ENCODE measurements at regions not wholly inside any gene's neighbourhood (a gene's known extent, or its start where the extent isn't known, plus 50 kb on each side); places are given as distances from the start of the nearest gene placed in this dataset.

- Histone ChIP-seq H3K4me1 (no peaks in the 10 kb centered on the region), H3K4me3 (no peak overlapping the region), H3K36me3 (no peaks in the 10 kb centered on the region), H4K20me1 (ENCODE audit: low read depth) (no peaks in the 10 kb centered on the region), H3K4me2 (no peak overlapping the region), H3F3A (ENCODE audit: low read depth) (no peaks in the 10 kb centered on the region), H3K79me2 (ENCODE audit: low read depth) (no peaks in the 10 kb centered on the region), H3K27ac (no peak overlapping the region), H2AFZ (replicated peaks) (peak overlapping the region; percentile 57), H3K9me3 (ENCODE audit: low read depth) (no peaks in the 10 kb centered on the region), H3K27me3 (no peaks in the 10 kb centered on the region), H3K9ac (no peak overlapping the region)
- no peak overlapping the region for H3K4me3 Mint-ChIP-seq
- DNase-seq (ENCODE audit: low spot score) = no peak
- no peak overlapping the region for H3K27ac Mint-ChIP-seq
- no peak for TF ChIP-seq CTCF (IDR thresholded peaks at IDR 0.05)
- no peak for TF ChIP-seq EZH2 (IDR thresholded peaks at IDR 0.05)
- TF ChIP-seq EZH2phosphoT487 (IDR thresholded peaks at IDR 0.05) = no peak
- peaks cover 12% of the 10 kb centered on the region for H3K27me3 Mint-ChIP-seq (ENCODE audit: insufficient read depth, low read depth)
- no peaks in the 10 kb centered on the region for H3K4me1 Mint-ChIP-seq
- peaks cover 9% of the 10 kb centered on the region for H3K9me3 Mint-ChIP-seq
- H3K36me3 Mint-ChIP-seq = peaks cover 6% of the 10 kb centered on the region
These were observed 994.7 kb upstream of the MIR17HG start for GRCh38 chr13:90352763-90353162.

GRCh38 chr13:90355162-90355751 is 992.2 kb upstream of the MIR17HG start:
- peaks cover 8% of the 10 kb centered on the region for H3K27me3 Mint-ChIP-seq (ENCODE audit: insufficient read depth, low read depth)
- H3K27ac Mint-ChIP-seq = no peak overlapping the region
- no peak overlapping the region for H3K4me2 ChIP-seq

GRCh38 chr13:90360785-90361184 is 986.7 kb upstream of the MIR17HG start:
- no peak overlapping the region for H3K27ac ChIP-seq
- no peaks in the 10 kb centered on the region for H3F3A ChIP-seq (ENCODE audit: low read depth)
- no peak overlapping the region for H3K4me2 ChIP-seq
- no peak overlapping the region for H3K9ac ChIP-seq
- no peaks in the 10 kb centered on the region for H3K4me1 ChIP-seq
- H3K4me1 Mint-ChIP-seq = no peaks in the 10 kb centered on the region
- no peak overlapping the region for H3K4me3 Mint-ChIP-seq
- TF ChIP-seq CTCF (IDR thresholded peaks at IDR 0.05) (no peak), EZH2phosphoT487 (IDR thresholded peaks at IDR 0.05) (no peak), EZH2 (IDR thresholded peaks at IDR 0.05) (no peak)
- no peaks in the 10 kb centered on the region for H3K36me3 Mint-ChIP-seq
- H3K9me3 Mint-ChIP-seq = peaks cover 4% of the 10 kb centered on the region
- no peaks in the 10 kb centered on the region for H4K20me1 ChIP-seq (ENCODE audit: low read depth)
- no peaks in the 10 kb centered on the region for H3K27me3 ChIP-seq
- H2AFZ ChIP-seq (replicated peaks) = no peak overlapping the region
- H3K36me3 ChIP-seq = no peaks in the 10 kb centered on the region
- no peaks in the 10 kb centered on the region for H3K9me3 ChIP-seq (ENCODE audit: low read depth)
- no peaks in the 10 kb centered on the region for H3K79me2 ChIP-seq (ENCODE audit: low read depth)
- no peak overlapping the region for H3K4me3 ChIP-seq
- H3K27me3 Mint-ChIP-seq (ENCODE audit: insufficient read depth, low read depth) = peaks cover 3% of the 10 kb centered on the region
- H3K27ac Mint-ChIP-seq = no peak overlapping the region
- DNase-seq (ENCODE audit: low spot score) = no peak

More at GRCh38 chr13:90355162-90355751, 992.2 kb upstream of the MIR17HG start:
- no peak overlapping the region for H3K4me3 Mint-ChIP-seq
- Histone ChIP-seq H4K20me1 (ENCODE audit: low read depth) (no peaks in the 10 kb centered on the region), H3K4me3 (no peak overlapping the region), H3K27me3 (no peaks in the 10 kb centered on the region), H3F3A (ENCODE audit: low read depth) (no peaks in the 10 kb centered on the region), H3K27ac (no peak overlapping the region), H2AFZ (replicated peaks) (no peak overlapping the region), H3K9me3 (ENCODE audit: low read depth) (no peaks in the 10 kb centered on the region), H3K9ac (no peak overlapping the region), H3K4me1 (no peaks in the 10 kb centered on the region), H3K79me2 (ENCODE audit: low read depth) (no peaks in the 10 kb centered on the region), H3K36me3 (no peaks in the 10 kb centered on the region)
- DNase-seq (ENCODE audit: low spot score) = no peak
- peaks cover 2% of the 10 kb centered on the region for H3K36me3 Mint-ChIP-seq
- H3K4me1 Mint-ChIP-seq = no peaks in the 10 kb centered on the region
- H3K9me3 Mint-ChIP-seq = peaks cover 4% of the 10 kb centered on the region
- no peak for TF ChIP-seq EZH2phosphoT487 (IDR thresholded peaks at IDR 0.05)
- no peak for TF ChIP-seq CTCF (IDR thresholded peaks at IDR 0.05)
- no peak for TF ChIP-seq EZH2 (IDR thresholded peaks at IDR 0.05)

Measured in neural progenitor cell (in vitro differentiated cells).